H1 (cell line): ENCODE measurements at regions not wholly inside any gene's neighbourhood (a gene's known extent, or its start where the extent isn't known, plus 50 kb on each side); places are given as distances from the start of the nearest gene placed in this dataset.
A peak's percentile ranks its signal among the peaks of the same experiment; 100 is the strongest.

ENCODE experiments used
- CTCF ChIA-PET: fragments of 300-600 bp; sonication (Branson Sonifier 250); formaldehyde crosslinking; loops from one replicate; lab custom pipeline; 2021; ENCODE audit not compliant: partially characterized antibody; lab: Charles Lee
- POLR2A ChIA-PET: fragments of 300-600 bp; sonication (Branson Sonifier 250); formaldehyde crosslinking; loops from one replicate; lab custom pipeline; 2021; ENCODE audit warnings: inconsistent platforms; ENCODE audit not compliant: partially characterized antibody; lab: Charles Lee
- DNase-seq, 2 experiments: peaks; one replicate each; pipeline versions ENCODE4 v3.0.0 to v3.0.0-alpha.2; 2010 to 2022; ENCODE audit warnings: low spot score in 2 of 2, low read depth in 1 of 2, mixed read lengths in 1 of 2
- FAIRE-seq: peaks from 2 replicates; lab custom pipeline; 2011; peaks lifted over from hg19 to GRCh38; lab: Jason Lieb, UNC
- H2AFZ ChIP-seq: 2 replicates; pipeline ENCODE4 v1.8.1; 2012; ENCODE audit warnings: low read length, inconsistent platforms
- H2AK5ac ChIP-seq: 2 replicates; pipeline ENCODE4 v1.6.1; 2013; ENCODE audit warnings: low read depth, low read length
- H2BK120ac ChIP-seq: replicated peaks from 2 replicates; pipeline ENCODE3; 2013; ENCODE audit warnings: low read depth, low read length, inconsistent platforms
- H2BK12ac ChIP-seq: 2 replicates; pipeline ENCODE4 v1.6.1; 2013; ENCODE audit warnings: low read depth, low read length
- H2BK15ac ChIP-seq: 2 replicates; pipeline ENCODE4 v1.6.1; 2013; ENCODE audit warnings: low read length
- H2BK20ac ChIP-seq: 2 replicates; pipeline ENCODE4 v1.6.1; 2013; ENCODE audit warnings: low read length
- H2BK5ac ChIP-seq: 2 replicates; pipeline ENCODE4 v1.6.1; 2013; ENCODE audit warnings: low read depth, low read length
- H3K14ac ChIP-seq: 2 replicates; pipeline ENCODE4 v1.6.1; 2013; ENCODE audit warnings: inconsistent platforms; ENCODE audit not compliant: insufficient read length
- H3K18ac ChIP-seq: 2 replicates; pipeline ENCODE4 v1.6.1; 2013; ENCODE audit warnings: low read length; ENCODE audit errors: extremely low read depth
- H3K23ac ChIP-seq: 2 replicates; pipeline ENCODE4 v1.6.1; 2013; ENCODE audit warnings: inconsistent platforms; ENCODE audit not compliant: insufficient read length
- H3K23me2 ChIP-seq: 2 replicates; pipeline ENCODE4 v1.6.1; 2013; ENCODE audit warnings: low read depth, low read length
- H3K27ac ChIP-seq: 2 replicates; pipeline ENCODE4 v1.6.1; 2011; ENCODE audit warnings: low read depth, low read length, inconsistent platforms
- H3K27me3 ChIP-seq, 4 experiments: replicated peaks in 1 of 4; 1 replicate in 1 of 4; 2 replicates in 3 of 4; pipeline versions ENCODE4 v1.6.1 to v1.8.1; 2011 to 2013; ENCODE audit warnings: low read length in 3 of 4, mild to moderate bottlenecking in 3 of 4, inconsistent platforms in 2 of 4, mixed read lengths in 2 of 4, moderate library complexity in 1 of 4; ENCODE audit not compliant: control insufficient read depth in 3 of 4, insufficient read depth in 3 of 4; ENCODE audit errors: extremely low read depth in 1 of 4
- H3K36me3 ChIP-seq, 4 experiments: 2 replicates each; pipeline versions ENCODE4 v1.6.1 to v1.8.1; 2011 to 2013; ENCODE audit warnings: mild to moderate bottlenecking in 4 of 4, low read length in 3 of 4, moderate library complexity in 2 of 4, control low read depth in 1 of 4, inconsistent platforms in 1 of 4; ENCODE audit not compliant: insufficient read depth in 4 of 4, control insufficient read depth in 2 of 4
- H3K4ac ChIP-seq: replicated peaks from 2 replicates; pipeline ENCODE3; 2013; ENCODE audit warnings: low read length, low read depth, mixed read lengths, inconsistent platforms; ENCODE audit not compliant: insufficient read length
- H3K4me1 ChIP-seq, 4 experiments: replicated peaks in 1 of 4; 1 replicate in 1 of 4; 2 replicates in 3 of 4; pipeline versions ENCODE4 v1.6.1 to v1.8.1; 2011 to 2013; ENCODE audit warnings: low read length in 3 of 4, inconsistent platforms in 2 of 4, mixed read lengths in 1 of 4; ENCODE audit not compliant: insufficient read depth in 4 of 4, control insufficient read depth in 3 of 4
- H3K4me2 ChIP-seq, 2 experiments: 2 replicates each; pipeline versions ENCODE4 v1.6.1 to v1.8.1; 2011 to 2013; ENCODE audit warnings: low read depth in 2 of 2, low read length in 2 of 2, control low read depth in 1 of 2, inconsistent platforms in 1 of 2, mild to moderate bottlenecking in 1 of 2; ENCODE audit not compliant: insufficient read depth in 1 of 2
- H3K4me3 ChIP-seq, 4 experiments: fragments of 200-600, 300-600 bp in 1 of 4; sonication (generic), shearing (Covaris generic), sonication (Bioruptor Twin) in 1 of 4; 2 replicates each; pipeline versions ENCODE4 v1.5.1 to v1.8.1; 2011 to 2016; ENCODE audit warnings: low read length in 4 of 4, low read depth in 3 of 4, control low read depth in 2 of 4, inconsistent platforms in 2 of 4, mild to moderate bottlenecking in 2 of 4, mixed read lengths in 1 of 4, moderate library complexity in 1 of 4; ENCODE audit not compliant: insufficient read depth in 2 of 4; ENCODE audit errors: extremely low read depth in 1 of 4
- H3K56ac ChIP-seq: replicated peaks from 2 replicates; pipeline ENCODE3; 2013; ENCODE audit warnings: low read depth, mild to moderate bottlenecking, mixed read lengths, low read length, inconsistent platforms; ENCODE audit not compliant: insufficient read length
- H3K79me1 ChIP-seq: 2 replicates; pipeline ENCODE4 v1.6.1; 2013; ENCODE audit warnings: low read depth, low read length, control low read depth
- H3K79me2 ChIP-seq, 2 experiments: 2 replicates each; pipeline versions ENCODE4 v1.6.1 to v1.8.1; 2012 to 2013; ENCODE audit warnings: low read length in 2 of 2, mild to moderate bottlenecking in 2 of 2, inconsistent platforms in 1 of 2; ENCODE audit not compliant: insufficient read depth in 2 of 2, control insufficient read depth in 1 of 2
- H3K9ac ChIP-seq, 4 experiments: replicated peaks in 1 of 4; 1 replicate in 1 of 4; 2 replicates in 3 of 4; pipeline versions ENCODE4 v1.6.1 to v1.8.1; 2011 to 2013; ENCODE audit warnings: low read depth in 3 of 4, low read length in 3 of 4, control low read depth in 2 of 4, mild to moderate bottlenecking in 2 of 4, moderate library complexity in 2 of 4, inconsistent platforms in 1 of 4; ENCODE audit errors: extremely low read depth in 1 of 4
- H3K9me3 ChIP-seq, 2 experiments: 2 replicates each; pipeline versions ENCODE4 v1.6.1 to v1.8.1; 2012 to 2013; ENCODE audit warnings: mild to moderate bottlenecking in 2 of 2, moderate library complexity in 2 of 2, control low read depth in 1 of 2, inconsistent platforms in 1 of 2, low read depth in 1 of 2, low read length in 1 of 2, mixed read lengths in 1 of 2; ENCODE audit not compliant: insufficient read depth in 2 of 2
- H4K20me1 ChIP-seq, 2 experiments: replicated peaks in 1 of 2; 2 replicates each; pipeline versions ENCODE3 to v1.8.1; 2011 to 2013; ENCODE audit warnings: inconsistent platforms in 2 of 2, low read length in 2 of 2, mild to moderate bottlenecking in 1 of 2; ENCODE audit not compliant: insufficient read depth in 2 of 2, control insufficient read depth in 1 of 2
- H4K5ac ChIP-seq: 2 replicates; pipeline ENCODE4 v1.6.1; 2013; ENCODE audit warnings: low read length, low read depth, mixed read lengths, inconsistent platforms; ENCODE audit not compliant: insufficient read length
- H4K8ac ChIP-seq: 2 replicates; pipeline ENCODE4 v1.8.0; 2013; ENCODE audit warnings: mild to moderate bottlenecking, moderate library complexity, low read length, inconsistent platforms; ENCODE audit not compliant: insufficient read depth; ENCODE audit errors: extremely low read depth
- H4K91ac ChIP-seq: replicated peaks from 2 replicates; pipeline ENCODE3; 2013; ENCODE audit warnings: low read length, mixed read lengths, inconsistent platforms; ENCODE audit not compliant: insufficient read length
- TEAD4 ChIP-seq: IDR thresholded peaks from 2 replicates; pipeline ENCODE4 v1.6.1; 2012; ENCODE audit warnings: low read depth, low read length, inconsistent platforms, mixed read lengths
- ZNF274 ChIP-seq: IDR thresholded peaks from 2 replicates; pipeline ENCODE4 v1.7.0; 2012; ENCODE audit warnings: low read length, borderline replicate concordance; ENCODE audit errors: extremely low read depth
- WGBS, 2 experiments: shearing (Covaris generic) in 1 of 2; methylation state at CpG; one replicate each; pipeline versions ENCODE4 v1.1.6 to v1.1.7; 2013 to 2015; ENCODE audit warnings: low lambda C conversion rate in 2 of 2, mixed read lengths in 2 of 2, inconsistent platforms in 1 of 2, low coverage in 1 of 2, missing lambda C conversion rate in 1 of 2; ENCODE audit not compliant: insufficient replicate concordance in 2 of 2, insufficient coverage in 1 of 2, insufficient read length in 1 of 2; ENCODE audit errors: extremely low coverage in 1 of 2, missing lambda C conversion rate in 1 of 2; 5-methylcytosine and 5-hydroxymethylcytosine counted together

DNA sequence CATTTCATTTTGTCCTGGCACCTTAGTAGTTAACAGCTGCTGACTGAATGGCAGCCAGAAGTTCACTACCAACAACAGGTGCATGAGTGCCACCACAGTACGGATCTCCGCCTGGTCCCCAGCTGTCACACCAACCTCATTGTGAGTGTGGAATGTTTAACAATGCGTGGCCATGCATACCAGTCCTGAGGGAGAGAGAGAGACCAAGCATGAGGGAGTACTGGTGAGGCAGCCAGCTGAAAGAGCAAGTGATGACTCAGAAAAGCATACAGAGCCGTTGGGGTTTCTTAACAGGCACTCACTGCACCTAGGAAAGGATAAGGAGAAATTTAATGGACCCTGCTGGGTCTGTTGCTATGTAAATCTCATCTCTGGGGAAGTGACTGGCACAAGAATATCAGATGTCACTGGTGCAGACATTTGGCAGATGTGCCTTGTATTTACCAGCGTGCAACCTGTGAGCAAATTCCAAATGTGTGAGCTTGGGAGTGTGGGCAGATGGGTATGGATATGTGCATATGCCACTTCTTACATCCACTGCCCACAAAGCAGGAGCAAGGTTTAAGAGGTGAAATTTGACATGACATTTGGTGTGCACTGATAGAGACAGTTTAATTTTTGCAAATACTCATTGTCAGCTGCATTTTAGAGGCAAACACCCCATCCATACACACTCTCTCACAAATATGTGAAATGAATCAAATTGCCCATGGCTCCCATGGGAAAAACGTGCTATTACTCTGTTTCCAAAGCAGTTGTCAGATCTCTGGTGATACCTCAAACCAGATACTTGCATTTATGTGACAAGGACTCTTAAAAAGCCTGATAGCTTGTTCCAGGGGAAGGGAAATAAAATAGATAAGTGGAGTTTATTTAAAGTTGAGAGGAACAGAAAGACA, 245.2 kb upstream of the ARPP21 start:
- H3K23me2 ChIP-seq, result no peaks in the 10 kb centered on the region
- no peak overlapping the region for H2BK120ac ChIP-seq
- no peak overlapping the region for H3K4me3 ChIP-seq
- DNase-seq (peak in 1 of 2 experiments; percentile 3), FAIRE-seq (no peak)
- POLR2A ChIA-PET, result no interaction called here
- no peak overlapping the region for H3K14ac ChIP-seq
- TF ChIP-seq TEAD4, result 0 out of 2 replicates have a peak, but pooled peaks have one; percentile 27
- TF ChIP-seq ZNF274, result no peak
- TF ChIP-seq, all 59 proteins: peak for 1
- no peak overlapping the region for H3K23ac ChIP-seq
- H3K27me3 ChIP-seq, result no peaks in the 10 kb centered on the region
- no peaks in the 10 kb centered on the region for H3K36me3 ChIP-seq
- H3K79me2 ChIP-seq, result no peaks in the 10 kb centered on the region
- 80% methylated on average over 6 of the region's 6 CpGs; no CpG with 5 or more reads in 1 of the 2 experiments for WGBS, 2 experiments
- H4K91ac ChIP-seq, result no peak overlapping the region
- H2BK12ac ChIP-seq, result no peak overlapping the region
- no peak overlapping the region for H2BK20ac ChIP-seq
- no peaks in the 10 kb centered on the region for H3K79me1 ChIP-seq
- H3K9me3 ChIP-seq, result peaks cover 13 to 15% of the 10 kb centered on the region in 2 experiments
- H4K8ac ChIP-seq, result no peak overlapping the region
- no peak overlapping the region for H3K9ac ChIP-seq
- no peaks in the 10 kb centered on the region for H3K4me1 ChIP-seq
- H3K56ac ChIP-seq, result no peak overlapping the region
- H2BK15ac ChIP-seq, result no peak overlapping the region
- no peak overlapping the region for H2BK5ac ChIP-seq
- H4K5ac ChIP-seq, result no peak overlapping the region
- H3K4ac ChIP-seq, result no peak overlapping the region
- H2AK5ac ChIP-seq, result no peak overlapping the region
- H3K18ac ChIP-seq, result no peak overlapping the region
- H3K4me2 ChIP-seq, result no peak overlapping the region
- CTCF ChIA-PET, result no interaction called here
- H4K20me1 ChIP-seq, result no peaks in the 10 kb centered on the region
- no peak overlapping the region for H3K27ac ChIP-seq
- 0 out of 2 replicates have a peak overlapping the region, but pooled peaks have one; percentile 19 for H2AFZ ChIP-seq
